ENCODE measurements at regions not wholly inside any gene's neighbourhood (a gene's known extent, or its start where the extent isn't known, plus 50 kb on each side); places are given as distances from the start of the nearest gene placed in this dataset.

DNA sequence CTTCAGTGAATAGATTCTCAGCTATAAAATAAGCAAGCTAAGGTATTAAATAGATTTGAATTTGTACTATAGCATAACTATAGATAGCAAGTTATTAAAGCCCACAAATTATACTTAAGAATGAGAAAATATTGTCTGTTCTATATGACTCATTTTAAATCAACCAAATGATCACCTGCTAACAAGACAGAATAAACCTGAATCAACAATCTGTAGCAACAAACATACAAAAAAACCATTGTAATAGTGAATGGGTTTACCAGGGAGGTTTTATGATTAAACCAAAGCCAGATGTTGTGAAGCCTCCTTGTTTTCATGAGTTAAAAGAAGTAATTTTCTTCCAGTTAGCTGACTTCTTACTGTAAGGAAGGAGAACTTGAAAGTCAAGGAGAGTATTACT lies 71.9 kb upstream of the HTR1B start:
- no peaks in the 10 kb centered on the region for H3K4me1 ChIP-seq (ENCODE audit: insufficient read depth)
- H3K4me3 ChIP-seq (ENCODE audit: low read depth, low read length) = no peak overlapping the region
- H3K27ac ChIP-seq (ENCODE audit: low read depth) = no peak overlapping the region
- DNase-seq (ENCODE audit: extremely low spot score) = no peak
- no peaks in the 10 kb centered on the region for H3K36me3 ChIP-seq (ENCODE audit: insufficient read depth)

DNA sequence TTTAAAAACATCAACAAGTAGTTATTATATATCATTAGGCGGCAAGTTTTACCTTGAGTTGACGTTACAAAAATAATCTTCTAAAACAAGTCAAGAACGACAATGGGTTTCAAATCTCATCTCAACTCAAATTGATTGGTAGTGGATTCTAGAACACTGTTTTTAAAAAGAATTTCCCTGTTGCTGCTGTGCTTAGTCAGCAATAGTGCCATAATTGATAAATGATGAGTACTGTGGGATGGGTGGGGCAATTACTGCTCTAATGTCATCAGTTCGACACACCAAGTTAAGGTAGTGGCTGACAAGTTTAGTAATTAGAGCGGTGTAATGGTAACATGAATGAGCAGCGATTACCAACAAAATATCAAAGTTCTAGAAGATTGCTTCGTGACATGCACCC lies 73.4 kb upstream of the HTR1B start:
- Histone ChIP-seq H3K36me3 (ENCODE audit: insufficient read depth) (no peaks in the 10 kb centered on the region), H3K4me1 (ENCODE audit: insufficient read depth) (no peaks in the 10 kb centered on the region), H3K4me3 (ENCODE audit: low read depth, low read length) (no peak overlapping the region), H3K27ac (ENCODE audit: low read depth) (no peak overlapping the region)
- WGBS = 78% methylated on average over 7 of the region's 7 CpGs
- DNase-seq (ENCODE audit: extremely low spot score) = no peak

DNA sequence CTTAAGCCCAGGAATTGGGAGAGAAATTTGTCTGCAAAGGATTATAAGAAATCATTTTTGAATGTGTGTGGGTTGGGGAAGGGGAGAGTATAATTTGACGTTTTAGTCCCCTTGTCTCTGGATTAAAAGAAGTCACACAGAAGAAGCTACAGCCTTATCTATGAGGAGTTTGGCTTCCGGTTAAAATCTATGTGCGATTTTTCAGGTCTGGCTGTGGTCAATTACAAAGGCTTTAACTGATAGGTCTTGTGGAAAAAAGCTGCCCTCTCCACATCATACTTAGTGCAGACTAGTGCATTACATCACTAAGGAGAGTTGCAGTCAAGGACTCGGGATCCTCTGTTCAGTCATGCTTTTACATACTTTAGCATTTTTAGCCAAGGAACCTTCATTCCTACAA lies 80.3 kb upstream of the HTR1B start:
- no peak overlapping the region for H3K4me3 ChIP-seq (ENCODE audit: low read depth, low read length)
- no peaks in the 10 kb centered on the region for H3K36me3 ChIP-seq (ENCODE audit: insufficient read depth)
- WGBS = 84% methylated on average over 4 of the region's 4 CpGs
- DNase-seq (ENCODE audit: extremely low spot score) = no peak
- no peaks in the 10 kb centered on the region for H3K4me1 ChIP-seq (ENCODE audit: insufficient read depth)
- H3K27ac ChIP-seq (ENCODE audit: low read depth) = no peak overlapping the region

DNA sequence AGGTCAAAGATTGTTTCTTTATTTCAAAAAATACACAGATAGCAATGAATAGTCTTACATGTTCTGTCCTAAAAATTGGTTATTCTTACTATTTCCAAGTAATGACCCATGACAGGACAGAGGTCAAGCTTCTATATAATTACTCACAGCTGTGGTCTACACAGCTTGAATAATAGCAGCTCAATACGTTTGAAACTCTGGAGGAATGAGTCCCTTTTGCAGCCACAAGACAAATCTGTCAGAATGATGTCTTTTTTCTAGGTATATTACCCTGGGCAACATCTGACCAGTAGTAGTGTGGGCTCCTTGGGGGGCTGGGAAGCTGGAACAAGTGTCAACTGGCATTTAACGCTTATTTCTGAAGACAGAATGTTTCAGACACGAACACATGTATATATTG lies 84.9 kb upstream of the HTR1B start:
- no peak for DNase-seq (ENCODE audit: extremely low spot score)

DNA sequence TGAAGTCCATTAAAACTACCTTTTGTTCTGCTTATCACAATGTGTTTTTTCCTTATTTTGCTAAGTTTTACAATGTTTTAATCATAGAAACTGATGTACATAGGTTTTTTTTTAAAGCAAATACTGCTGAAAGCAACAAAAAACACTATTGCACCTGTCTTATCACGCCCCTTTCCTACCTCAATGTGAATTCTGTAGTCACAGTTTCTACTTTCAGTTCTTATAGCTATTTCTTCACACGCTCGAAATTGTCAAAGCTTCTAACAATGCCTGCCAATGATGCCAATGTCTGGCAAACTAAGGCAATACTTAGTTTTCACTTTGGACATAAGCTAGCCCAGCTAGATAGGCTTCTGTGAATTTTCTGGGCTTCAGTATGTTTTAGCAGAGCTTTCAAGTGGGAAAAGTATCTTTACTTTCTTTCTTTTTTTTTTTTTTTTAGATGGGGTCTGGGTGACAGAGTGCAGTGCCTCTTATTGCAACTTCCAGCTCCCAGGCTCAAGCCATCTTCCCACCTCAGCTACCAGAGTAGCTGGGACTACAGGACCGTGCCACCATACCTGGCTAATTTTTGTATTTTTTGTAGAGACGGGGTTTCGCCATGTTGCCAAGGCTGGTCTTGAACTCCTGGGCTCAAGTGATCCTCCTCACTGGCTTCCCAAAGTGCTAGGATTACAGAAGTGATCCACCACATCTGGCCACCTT lies 85.5 kb upstream of the HTR1B start:
- no peak overlapping the region for H3K4me3 ChIP-seq (ENCODE audit: low read depth, low read length)
- no peak for DNase-seq (ENCODE audit: extremely low spot score)
- WGBS = 79% methylated on average over 6 of the region's 6 CpGs
- H3K36me3 ChIP-seq (ENCODE audit: insufficient read depth) = no peaks in the 10 kb centered on the region
- no peaks in the 10 kb centered on the region for H3K4me1 ChIP-seq (ENCODE audit: insufficient read depth)
- H3K27ac ChIP-seq (ENCODE audit: low read depth) = no peak overlapping the region

More for the DNA sequence above, 84.9 kb upstream of the HTR1B start:
- no peak overlapping the region for H3K4me3 ChIP-seq (ENCODE audit: low read depth, low read length)
- 54% methylated on average over 3 of the region's 3 CpGs for WGBS
- no peak overlapping the region for H3K27ac ChIP-seq (ENCODE audit: low read depth)
- H3K36me3 ChIP-seq (ENCODE audit: insufficient read depth) = no peaks in the 10 kb centered on the region
- H3K4me1 ChIP-seq (ENCODE audit: insufficient read depth) = no peaks in the 10 kb centered on the region

DNA sequence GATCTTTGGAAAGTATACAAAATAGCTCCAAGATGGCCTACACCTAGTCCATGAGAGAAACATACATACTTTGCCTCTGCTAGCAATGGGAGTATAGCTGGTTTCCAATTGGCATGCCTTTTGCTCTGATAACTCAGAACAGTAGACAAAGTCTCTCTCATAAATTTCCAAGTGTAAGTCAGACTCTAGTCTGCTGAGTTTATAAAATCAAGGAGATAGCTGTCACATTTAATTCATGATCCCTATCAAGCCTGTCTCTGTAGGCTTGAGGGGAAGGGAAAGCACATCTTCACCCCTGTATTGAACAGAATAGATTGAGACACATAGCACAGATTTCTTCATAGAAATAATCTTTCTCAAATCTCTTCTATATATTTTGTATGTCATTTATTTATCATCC lies 87.8 kb upstream of the HTR1B start:
- no peak overlapping the region for H3K4me3 ChIP-seq (ENCODE audit: low read depth, low read length)
- H3K36me3 ChIP-seq (ENCODE audit: insufficient read depth) = no peaks in the 10 kb centered on the region
- DNase-seq (ENCODE audit: extremely low spot score) = no peak
- H3K4me1 ChIP-seq (ENCODE audit: insufficient read depth) = no peaks in the 10 kb centered on the region
- H3K27ac ChIP-seq (ENCODE audit: low read depth) = no peak overlapping the region

DNA sequence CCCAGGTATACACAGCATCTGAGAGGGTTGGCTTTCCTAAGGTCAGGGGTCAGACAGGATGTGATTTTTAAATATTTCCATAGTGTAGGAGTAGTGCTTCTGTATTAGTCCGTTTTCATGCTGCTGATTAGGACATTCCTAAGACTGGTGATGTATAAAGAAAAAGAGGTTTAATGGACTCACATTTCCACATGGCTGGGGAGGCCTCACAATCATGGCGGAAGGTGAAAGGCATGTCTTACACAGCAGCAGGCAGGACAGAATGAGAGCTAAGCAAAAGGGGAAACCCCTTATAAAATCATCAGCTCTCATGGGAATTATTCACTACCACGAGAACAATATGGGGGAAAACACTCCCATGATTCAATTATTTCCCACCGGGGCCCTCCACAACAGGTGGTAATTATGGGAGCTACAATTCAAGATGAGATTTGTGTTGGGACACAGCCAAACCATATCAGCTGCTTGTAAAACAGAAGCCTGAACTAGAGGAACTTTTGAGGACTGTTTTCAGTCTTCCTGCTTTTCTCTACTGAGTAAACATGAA lies 91.0 kb upstream of the MEI4 start:
- Histone ChIP-seq H3K4me1 (ENCODE audit: insufficient read depth) (no peaks in the 10 kb centered on the region), H3K36me3 (ENCODE audit: insufficient read depth) (no peaks in the 10 kb centered on the region), H3K4me3 (ENCODE audit: low read depth, low read length) (no peak overlapping the region), H3K27ac (ENCODE audit: low read depth) (no peak overlapping the region)
- DNase-seq (ENCODE audit: extremely low spot score) = peak; percentile 1
- WGBS = 44% methylated on average over 4 of the region's 4 CpGs

DNA sequence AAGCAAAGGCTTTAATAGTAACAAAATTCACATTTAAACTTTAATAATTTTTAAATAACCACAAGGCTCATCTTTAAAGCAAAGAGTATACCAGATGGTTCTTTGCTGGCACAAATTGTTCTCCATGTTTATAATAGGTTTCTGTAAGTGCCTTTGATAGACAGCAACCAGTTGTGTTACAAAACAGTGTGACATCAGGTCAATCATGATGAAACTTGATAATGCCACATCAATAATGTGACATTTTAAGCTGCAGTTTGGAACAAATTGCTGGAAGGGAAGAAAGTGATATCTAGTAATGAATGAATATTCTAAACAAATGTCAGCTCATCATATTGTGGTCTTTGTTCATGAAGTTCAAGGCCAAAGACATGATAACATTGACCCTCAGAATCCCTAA lies 87.5 kb upstream of the MEI4 start:
- Histone ChIP-seq H3K27ac (ENCODE audit: low read depth) (no peak overlapping the region), H3K4me3 (ENCODE audit: low read depth, low read length) (no peak overlapping the region), H3K4me1 (ENCODE audit: insufficient read depth) (no peaks in the 10 kb centered on the region), H3K36me3 (ENCODE audit: insufficient read depth) (no peaks in the 10 kb centered on the region)
- DNase-seq (ENCODE audit: extremely low spot score) = no peak

DNA sequence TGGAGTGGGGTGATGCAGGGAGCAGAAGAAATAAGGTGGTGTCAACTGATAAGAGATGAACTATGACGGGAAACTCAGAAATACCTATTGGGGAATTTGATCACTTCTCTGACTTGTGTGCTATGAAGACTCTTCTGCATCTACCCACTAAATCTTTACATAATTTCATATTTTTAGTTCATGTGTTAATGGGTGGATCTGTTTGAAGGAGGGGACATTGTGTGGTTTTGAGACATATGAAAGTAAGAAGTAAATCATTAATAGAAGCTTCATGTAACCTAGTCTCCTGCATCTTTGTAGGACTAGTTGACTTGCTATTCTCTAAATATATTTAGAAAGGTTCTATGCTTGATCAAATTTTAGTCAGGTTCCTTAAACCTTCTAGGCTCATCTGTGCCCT lies 86.6 kb upstream of the MEI4 start:
- Histone ChIP-seq H3K4me3 (ENCODE audit: low read depth, low read length) (no peak overlapping the region), H3K36me3 (ENCODE audit: insufficient read depth) (no peaks in the 10 kb centered on the region), H3K27ac (ENCODE audit: low read depth) (no peak overlapping the region), H3K4me1 (ENCODE audit: insufficient read depth) (no peaks in the 10 kb centered on the region)
- DNase-seq (ENCODE audit: extremely low spot score) = no peak
- 72% methylated on average over 1 of the region's 1 CpG for WGBS

DNA sequence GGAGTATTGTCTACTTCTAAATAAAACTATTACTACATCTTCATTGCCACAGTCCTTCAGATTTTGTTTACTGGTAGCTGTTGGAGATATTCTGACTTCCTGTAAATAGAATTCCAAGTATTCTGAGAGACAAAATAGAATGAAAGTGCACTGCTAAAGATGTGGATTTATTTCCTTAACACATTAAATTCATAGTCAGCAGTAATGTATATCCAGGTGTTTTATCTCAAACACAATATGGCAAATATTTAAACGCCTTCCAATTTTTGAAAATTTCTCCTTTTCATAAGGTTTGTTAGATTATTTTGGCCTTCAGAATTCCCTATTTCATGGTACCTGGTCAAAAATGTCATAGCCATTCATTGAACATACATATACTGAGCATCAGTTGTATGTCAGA lies 84.3 kb upstream of the MEI4 start:
- no peak for DNase-seq (ENCODE audit: extremely low spot score)
- Histone ChIP-seq H3K4me3 (ENCODE audit: low read depth, low read length) (no peak overlapping the region), H3K36me3 (ENCODE audit: insufficient read depth) (no peaks in the 10 kb centered on the region), H3K4me1 (ENCODE audit: insufficient read depth) (no peaks in the 10 kb centered on the region), H3K27ac (ENCODE audit: low read depth) (no peak overlapping the region)
- 47% methylated on average over 1 of the region's 1 CpG for WGBS

DNA sequence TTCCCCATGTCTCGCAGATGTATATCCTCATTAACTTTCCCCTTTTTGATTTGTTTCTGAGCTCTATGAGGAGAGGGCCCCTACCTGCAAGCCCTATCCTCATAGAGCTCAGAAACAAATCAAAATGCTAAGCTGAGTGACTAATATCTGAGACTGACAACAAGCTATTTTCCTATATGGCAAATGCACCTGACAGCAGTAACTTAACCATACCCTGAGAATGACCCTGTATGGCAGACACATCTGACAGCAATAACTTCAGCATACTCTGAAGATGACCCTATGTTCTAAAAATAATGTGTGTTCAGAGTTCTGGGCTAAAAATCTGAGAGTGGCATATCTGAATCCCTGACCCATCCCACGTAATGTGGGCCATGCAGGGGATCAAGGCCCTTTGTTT lies 79.0 kb upstream of the MEI4 start:
- no peaks in the 10 kb centered on the region for H3K36me3 ChIP-seq (ENCODE audit: insufficient read depth)
- 81% methylated on average over 2 of the region's 2 CpGs for WGBS
- no peak overlapping the region for H3K27ac ChIP-seq (ENCODE audit: low read depth)
- H3K4me1 ChIP-seq (ENCODE audit: insufficient read depth) = no peaks in the 10 kb centered on the region
- H3K4me3 ChIP-seq (ENCODE audit: low read depth, low read length) = no peak overlapping the region
- DNase-seq (ENCODE audit: extremely low spot score) = no peak

DNA sequence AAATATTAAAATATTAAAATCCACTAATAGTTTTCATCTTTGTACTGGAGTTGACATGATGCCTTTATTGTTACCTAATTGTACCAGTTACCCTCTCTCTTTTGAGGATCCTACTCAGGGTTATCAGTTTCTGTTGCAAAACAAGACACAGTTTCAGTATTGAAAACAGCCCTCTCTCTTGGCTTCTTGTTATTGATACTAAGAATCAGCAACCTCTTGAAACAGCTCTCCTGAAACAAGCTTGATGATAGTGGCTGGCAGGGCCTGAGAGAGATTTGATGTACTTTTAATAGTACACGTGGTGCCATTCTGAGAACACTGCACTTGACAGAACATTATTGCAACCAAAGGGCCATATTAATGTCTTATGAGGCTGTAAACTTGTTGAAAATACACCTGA lies 64.9 kb upstream of the MEI4 start:
- DNase-seq (ENCODE audit: extremely low spot score) = no peak
- Histone ChIP-seq H3K36me3 (ENCODE audit: insufficient read depth) (no peaks in the 10 kb centered on the region), H3K4me1 (ENCODE audit: insufficient read depth) (no peaks in the 10 kb centered on the region), H3K4me3 (ENCODE audit: low read depth, low read length) (no peak overlapping the region), H3K27ac (ENCODE audit: low read depth) (no peak overlapping the region)
- WGBS = 60% methylated on average over 1 of the region's 1 CpG
